HCT116 (cell line): ENCODE measurements at regions not wholly inside any gene's neighbourhood (a gene's known extent, or its start where the extent isn't known, plus 50 kb on each side); places are given as distances from the start of the nearest gene placed in this dataset.

ENCODE experiments used
- ATAC-seq: fragments of 200-7000 bp; cut with Tn5 transposase; 2 replicates; pipeline ENCODE4 v1.9.1; 2020; ENCODE audit warnings: mild to moderate bottlenecking, moderate library complexity
- BruUV-seq: library from RNA; stranded (reverse); fragments of 400-500 nt; replicated peaks from 2 replicates; lab custom pipeline; 2021; lab: Mats Ljungman, UMichigan
- CTCF ChIA-PET: fragments of 300-600 bp; sonication (Branson Sonifier 250); formaldehyde crosslinking; loops from one replicate; lab custom pipeline; 2021; ENCODE audit warnings: antibody characterized with exemption; lab: Charles Lee
- POLR2A ChIA-PET: fragments of 300-600, 350-600 bp; sonication (Branson Sonifier 250); formaldehyde crosslinking; loops from one replicate; lab custom pipeline; 2021; ENCODE audit warnings: antibody characterized with exemption; lab: Charles Lee
- RAD21 ChIA-PET, 2 experiments: fragments of 300-600 bp; sonication (Branson Sonifier 250); formaldehyde crosslinking; loops; one replicate each; lab custom pipeline; 2023; ENCODE audit warnings: low total read pairs in 2 of 2; ENCODE audit not compliant: uncharacterized antibody in 2 of 2, unreplicated experiment in 2 of 2, low non-redundant PET in 1 of 2; lab: Charles Lee
- DNase-seq: peaks from one replicate; pipeline ENCODE4 v3.0.0-alpha.2; 2010; ENCODE audit warnings: low read depth, low spot score
- H2AFZ ChIP-seq: fragments of 200-600 bp; shearing (Covaris generic), sonication (generic); 2 replicates; pipeline ENCODE4 v1.6.1; 2017; ENCODE audit warnings: low read depth, mixed run types, mixed read lengths, antibody characterized with exemption, low read length; ENCODE audit not compliant: poor library complexity, severe bottlenecking
- H3K27ac ChIP-seq: 2 replicates; pipeline ENCODE4 v1.5.1; 2012; ENCODE audit warnings: low read depth, low read length
- H3K27me3 ChIP-seq: fragments of 200-600 bp; sonication (generic); 2 replicates; pipeline ENCODE4 v1.6.1; 2016; ENCODE audit warnings: mixed run types, low read length, mixed read lengths; ENCODE audit not compliant: insufficient read depth
- H3K36me3 ChIP-seq, 2 experiments: fragments of 200-500 bp in 1 of 2; fragments of 200-600 bp in 1 of 2; sonication (Bioruptor generic) in 1 of 2; sonication (generic) in 1 of 2; 2 replicates each; pipeline versions ENCODE4 v1.5.1 to v1.6.1; 2014 to 2016; ENCODE audit warnings: low read length in 2 of 2, inconsistent platforms in 1 of 2, mixed read lengths in 1 of 2, mixed run types in 1 of 2; ENCODE audit not compliant: insufficient read depth in 2 of 2, control insufficient read depth in 1 of 2
- H3K4me1 ChIP-seq, 2 experiments: fragments of 200-600 bp in 1 of 2; sonication (generic) in 1 of 2; 2 replicates each; pipeline versions ENCODE4 v1.5.1 to v1.6.1; 2012 to 2017; ENCODE audit warnings: low read length in 2 of 2, inconsistent platforms in 1 of 2, mild to moderate bottlenecking in 1 of 2, mixed read lengths in 1 of 2, mixed run types in 1 of 2, moderate library complexity in 1 of 2; ENCODE audit not compliant: insufficient read depth in 2 of 2, control insufficient read depth in 1 of 2
- H3K4me2 ChIP-seq: fragments of 200-600 bp; sonication (generic); 2 replicates; pipeline ENCODE4 v1.6.1; 2017; ENCODE audit warnings: mixed run types, low read length, mixed read lengths
- H3K4me3 ChIP-seq, 2 experiments: fragments of 200-600 bp in 1 of 2; sonication (generic) in 1 of 2; replicated peaks in 1 of 2; 2 replicates each; pipeline ENCODE4 v1.5.1; 2011 to 2016; ENCODE audit warnings: low read length in 2 of 2, control low read depth in 1 of 2, low read depth in 1 of 2, mild to moderate bottlenecking in 1 of 2, mixed read lengths in 1 of 2, mixed run types in 1 of 2
- H3K79me2 ChIP-seq: fragments of 200-600 bp; sonication (generic); 2 replicates; pipeline ENCODE4 v1.6.1; 2017; ENCODE audit warnings: mild to moderate bottlenecking, mixed run types, low read length, moderate library complexity, mixed read lengths; ENCODE audit not compliant: insufficient read depth
- H3K9ac ChIP-seq: fragments of 200-600 bp; sonication (generic); 2 replicates; pipeline ENCODE4 v1.6.1; 2016; ENCODE audit warnings: low read length, mixed read lengths
- H3K9me2 ChIP-seq: fragments of 200-600 bp; sonication (generic), shearing (Covaris generic); 2 replicates; pipeline ENCODE4 v1.6.1; 2017; ENCODE audit warnings: mixed run types, mild to moderate bottlenecking, moderate library complexity; ENCODE audit not compliant: insufficient read depth
- H3K9me3 ChIP-seq, 2 experiments: fragments of 200-500 bp in 1 of 2; fragments of 200-600 bp in 1 of 2; sonication (Bioruptor generic) in 1 of 2; sonication (generic) in 1 of 2; 2 replicates each; pipeline ENCODE4 v1.6.1; 2014 to 2017; ENCODE audit warnings: low read length in 2 of 2, mixed read lengths in 2 of 2, inconsistent platforms in 1 of 2, low read depth in 1 of 2, mild to moderate bottlenecking in 1 of 2, mixed run types in 1 of 2, moderate library complexity in 1 of 2; ENCODE audit not compliant: control insufficient read depth in 1 of 2, insufficient read depth in 1 of 2
- H4K20me1 ChIP-seq: fragments of 200-600 bp; sonication (generic), shearing (Covaris generic); 2 replicates; pipeline ENCODE4 v1.6.1; 2017; ENCODE audit warnings: mixed run types, mild to moderate bottlenecking, moderate library complexity; ENCODE audit not compliant: insufficient read depth
- ATF3 ChIP-seq: IDR thresholded peaks from 2 replicates; pipeline ENCODE4 v1.6.1; 2012
- CBX3 ChIP-seq: IDR thresholded peaks from 2 replicates; pipeline ENCODE4 v1.6.1; 2012; ENCODE audit warnings: low read depth
- CEBPB ChIP-seq: IDR thresholded peaks from 2 replicates; pipeline ENCODE4 v1.6.1; 2012; ENCODE audit warnings: low read depth
- CTCF ChIP-seq, 3 experiments: fragments of 200-600 bp in 1 of 3; sonication (generic) in 1 of 3; IDR thresholded peaks in 2 of 3; conservative IDR thresholded peaks in 1 of 3; 2 replicates each; pipeline ENCODE4 v1.5.1; 2012 to 2017; ENCODE audit warnings: low read depth in 2 of 3, low read length in 2 of 3, antibody characterized with exemption in 1 of 3, borderline replicate concordance in 1 of 3, control low read depth in 1 of 3, mild to moderate bottlenecking in 1 of 3, mixed read lengths in 1 of 3, mixed run types in 1 of 3, moderate library complexity in 1 of 3; ENCODE audit not compliant: insufficient read depth in 1 of 3
- EZH2 ChIP-seq: fragments of 200-600 bp; sonication (generic); IDR thresholded peaks from 2 replicates; pipeline ENCODE4 v1.6.1; 2017; ENCODE audit warnings: antibody characterized with exemption, mixed run types
- FOSL1 ChIP-seq: IDR thresholded peaks from 2 replicates; pipeline ENCODE4 v1.6.1; 2012; ENCODE audit warnings: low read depth
- MAX ChIP-seq: IDR thresholded peaks from 2 replicates; pipeline ENCODE4 v1.6.1; 2012
- POLR2A ChIP-seq: IDR thresholded peaks from 2 replicates; pipeline ENCODE4 v1.7.0; 2011; ENCODE audit warnings: borderline replicate concordance; ENCODE audit not compliant: insufficient read depth, insufficient read length; ENCODE audit errors: extremely low read depth
- RAD21 ChIP-seq: IDR thresholded peaks from 2 replicates; pipeline ENCODE4 v1.6.1; 2012; ENCODE audit warnings: low read depth, mild to moderate bottlenecking
- SIN3A ChIP-seq: IDR thresholded peaks from 2 replicates; pipeline ENCODE4 v1.6.1; 2012; ENCODE audit warnings: low read depth
- TCF7L2 ChIP-seq: IDR thresholded peaks from 2 replicates; pipeline ENCODE4 v1.7.0; 2011; ENCODE audit warnings: borderline replicate concordance, inconsistent platforms; ENCODE audit not compliant: insufficient read depth, insufficient read length; ENCODE audit errors: extremely low read depth
- intact Hi-C: fragments of 100-400 bp; cut with micrococcal nuclease; formaldehyde crosslinking; loops from 2 replicates; pipeline ENCODE4 v1.10.0; 2022
- TF ChIP-seq, protein P1 (sequence below): IDR thresholded peaks from 2 replicates; pipeline ENCODE4 v1.6.1; 2011; ENCODE audit warnings: mild to moderate bottlenecking, low read length, moderate library complexity; ENCODE audit not compliant: insufficient replicate concordance; ENCODE audit errors: extremely low read depth
- TF ChIP-seq, protein P2 (sequence below): IDR thresholded peaks from 2 replicates; pipeline ENCODE4 v1.6.1; 2012; ENCODE audit warnings: low read depth

DNA sequence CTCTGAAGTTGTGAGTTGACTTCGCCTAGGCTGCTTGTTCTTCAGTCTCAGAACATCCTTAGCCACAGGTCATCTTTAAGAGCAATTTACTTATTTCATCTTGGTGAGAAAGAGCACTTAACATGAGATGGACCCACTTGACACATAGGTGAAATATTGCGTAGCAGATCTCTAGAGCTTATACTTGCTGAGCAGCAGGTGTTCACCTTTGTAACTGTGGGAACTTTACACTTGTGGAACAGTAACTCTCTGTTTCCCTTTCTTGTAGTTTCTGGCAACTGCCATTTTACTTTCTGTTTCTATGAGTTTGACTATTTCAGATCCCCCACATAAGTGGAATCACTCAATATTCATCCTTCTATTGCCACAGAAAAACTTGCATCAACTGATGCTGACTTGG, 95.7 kb downstream of the SLC10A2 start (continued):
- TF ChIP-seq CTCF (IDR thresholded peaks at IDR 0.05 in 2 of 3, conservative IDR thresholded peaks at IDR 0.05 in 1 of 3; ENCODE audit: borderline replicate concordance in 1 of 3, insufficient read depth in 1 of 3, low read depth in 2 of 3, low read length in 2 of 3) = no peak
- no peak for TF ChIP-seq TCF7L2
- TF ChIP-seq POLR2A = no peak
- TF ChIP-seq, protein P1, sequence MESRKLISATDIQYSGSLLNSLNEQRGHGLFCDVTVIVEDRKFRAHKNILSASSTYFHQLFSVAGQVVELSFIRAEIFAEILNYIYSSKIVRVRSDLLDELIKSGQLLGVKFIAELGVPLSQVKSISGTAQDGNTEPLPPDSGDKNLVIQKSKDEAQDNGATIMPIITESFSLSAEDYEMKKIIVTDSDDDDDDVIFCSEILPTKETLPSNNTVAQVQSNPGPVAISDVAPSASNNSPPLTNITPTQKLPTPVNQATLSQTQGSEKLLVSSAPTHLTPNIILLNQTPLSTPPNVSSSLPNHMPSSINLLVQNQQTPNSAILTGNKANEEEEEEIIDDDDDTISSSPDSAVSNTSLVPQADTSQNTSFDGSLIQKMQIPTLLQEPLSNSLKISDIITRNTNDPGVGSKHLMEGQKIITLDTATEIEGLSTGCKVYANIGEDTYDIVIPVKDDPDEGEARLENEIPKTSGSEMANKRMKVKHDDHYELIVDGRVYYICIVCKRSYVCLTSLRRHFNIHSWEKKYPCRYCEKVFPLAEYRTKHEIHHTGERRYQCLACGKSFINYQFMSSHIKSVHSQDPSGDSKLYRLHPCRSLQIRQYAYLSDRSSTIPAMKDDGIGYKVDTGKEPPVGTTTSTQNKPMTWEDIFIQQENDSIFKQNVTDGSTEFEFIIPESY = no peak

DNA sequence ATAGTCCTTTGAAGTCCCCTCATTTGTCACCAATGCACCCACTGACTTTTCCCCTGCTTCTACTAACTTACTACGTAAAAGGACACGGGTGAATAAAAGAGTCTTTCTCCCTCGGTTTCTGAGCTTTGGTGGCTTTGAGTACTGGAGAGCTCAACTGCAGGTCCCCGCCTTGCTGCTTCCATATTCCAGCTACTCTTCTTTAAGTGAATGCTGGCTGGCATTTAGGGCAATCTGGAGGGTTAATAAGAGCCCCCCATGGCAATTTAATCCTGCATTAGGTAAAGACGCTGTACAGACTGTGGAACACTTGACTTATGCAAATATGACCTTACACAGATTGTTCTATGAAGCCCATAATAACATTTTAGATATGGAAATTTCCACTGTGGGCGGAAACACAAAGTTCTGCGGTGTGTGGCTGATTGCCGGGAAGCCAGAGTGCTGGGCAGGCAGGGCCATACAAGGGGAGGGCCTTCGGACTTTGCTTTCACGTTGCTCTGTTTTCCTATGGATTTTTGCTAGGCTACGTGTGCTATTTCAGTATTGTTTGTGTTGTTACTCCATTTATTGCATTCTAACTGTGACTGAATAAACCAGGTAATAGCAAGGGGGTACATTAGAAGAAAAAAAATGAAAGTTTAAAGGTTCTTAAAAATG, 97.5 kb downstream of the SLC10A2 start:
- H3K4me2 ChIP-seq = no peak overlapping the region
- H2AFZ ChIP-seq = no peak overlapping the region
- H3K27me3 ChIP-seq = peaks cover 5% of the 10 kb centered on the region
- no peaks in the 10 kb centered on the region for H3K4me1 ChIP-seq
- no peak for TF ChIP-seq SIN3A
- TF ChIP-seq EZH2 = no peak
- no peak for TF ChIP-seq FOSL1
- TF ChIP-seq, protein P2, sequence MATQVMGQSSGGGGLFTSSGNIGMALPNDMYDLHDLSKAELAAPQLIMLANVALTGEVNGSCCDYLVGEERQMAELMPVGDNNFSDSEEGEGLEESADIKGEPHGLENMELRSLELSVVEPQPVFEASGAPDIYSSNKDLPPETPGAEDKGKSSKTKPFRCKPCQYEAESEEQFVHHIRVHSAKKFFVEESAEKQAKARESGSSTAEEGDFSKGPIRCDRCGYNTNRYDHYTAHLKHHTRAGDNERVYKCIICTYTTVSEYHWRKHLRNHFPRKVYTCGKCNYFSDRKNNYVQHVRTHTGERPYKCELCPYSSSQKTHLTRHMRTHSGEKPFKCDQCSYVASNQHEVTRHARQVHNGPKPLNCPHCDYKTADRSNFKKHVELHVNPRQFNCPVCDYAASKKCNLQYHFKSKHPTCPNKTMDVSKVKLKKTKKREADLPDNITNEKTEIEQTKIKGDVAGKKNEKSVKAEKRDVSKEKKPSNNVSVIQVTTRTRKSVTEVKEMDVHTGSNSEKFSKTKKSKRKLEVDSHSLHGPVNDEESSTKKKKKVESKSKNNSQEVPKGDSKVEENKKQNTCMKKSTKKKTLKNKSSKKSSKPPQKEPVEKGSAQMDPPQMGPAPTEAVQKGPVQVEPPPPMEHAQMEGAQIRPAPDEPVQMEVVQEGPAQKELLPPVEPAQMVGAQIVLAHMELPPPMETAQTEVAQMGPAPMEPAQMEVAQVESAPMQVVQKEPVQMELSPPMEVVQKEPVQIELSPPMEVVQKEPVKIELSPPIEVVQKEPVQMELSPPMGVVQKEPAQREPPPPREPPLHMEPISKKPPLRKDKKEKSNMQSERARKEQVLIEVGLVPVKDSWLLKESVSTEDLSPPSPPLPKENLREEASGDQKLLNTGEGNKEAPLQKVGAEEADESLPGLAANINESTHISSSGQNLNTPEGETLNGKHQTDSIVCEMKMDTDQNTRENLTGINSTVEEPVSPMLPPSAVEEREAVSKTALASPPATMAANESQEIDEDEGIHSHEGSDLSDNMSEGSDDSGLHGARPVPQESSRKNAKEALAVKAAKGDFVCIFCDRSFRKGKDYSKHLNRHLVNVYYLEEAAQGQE = no peak
- TF ChIP-seq RAD21 = no peak
- no peak for TF ChIP-seq CBX3
- TF ChIP-seq ATF3 = no peak
- no peak for TF ChIP-seq MAX
- no peak for TF ChIP-seq CEBPB
- ATAC-seq = no peak
- RAD21 ChIA-PET = no interaction called here
- no peak overlapping the region for H3K4me3 ChIP-seq
- no peak for DNase-seq
- no peak overlapping the region for H3K27ac ChIP-seq
- POLR2A ChIA-PET = no interaction called here
- intact Hi-C loops = no loop called here
- no peaks in the 10 kb centered on the region for H3K36me3 ChIP-seq
- H3K9me3 ChIP-seq = no peaks in the 10 kb centered on the region
- H3K79me2 ChIP-seq = no peaks in the 10 kb centered on the region
- no TSS peak for BruUV-seq
- CTCF ChIA-PET = no interaction called here
- no peaks in the 10 kb centered on the region for H3K9me2 ChIP-seq
- H4K20me1 ChIP-seq = no peaks in the 10 kb centered on the region
- H3K9ac ChIP-seq = no peak overlapping the region
